ENCODE measurements at regions not wholly inside any gene's neighbourhood (a gene's known extent, or its start where the extent isn't known, plus 50 kb on each side); places are given as distances from the start of the nearest gene placed in this dataset.

DNA sequence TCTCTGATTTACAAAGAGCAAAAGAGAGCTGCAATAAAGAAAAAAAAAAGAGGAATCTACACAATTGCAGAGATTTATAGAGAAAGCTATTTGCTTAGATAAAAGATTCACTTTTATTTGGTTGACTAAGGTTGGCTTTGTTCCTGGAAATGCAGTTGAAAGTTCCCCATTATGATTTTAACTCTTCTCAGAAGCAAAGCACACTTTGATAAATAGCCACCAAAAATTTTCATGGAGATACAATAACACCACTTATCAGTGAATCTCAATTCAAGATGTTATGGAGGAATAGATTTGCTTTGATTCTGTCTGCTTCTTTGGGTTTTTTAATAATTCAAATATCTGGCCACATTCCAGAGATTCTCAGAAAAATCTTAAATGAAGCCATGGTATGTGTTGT is 88.5 kb upstream of the ANO3 start:
- TF ChIP-seq, protein P1, sequence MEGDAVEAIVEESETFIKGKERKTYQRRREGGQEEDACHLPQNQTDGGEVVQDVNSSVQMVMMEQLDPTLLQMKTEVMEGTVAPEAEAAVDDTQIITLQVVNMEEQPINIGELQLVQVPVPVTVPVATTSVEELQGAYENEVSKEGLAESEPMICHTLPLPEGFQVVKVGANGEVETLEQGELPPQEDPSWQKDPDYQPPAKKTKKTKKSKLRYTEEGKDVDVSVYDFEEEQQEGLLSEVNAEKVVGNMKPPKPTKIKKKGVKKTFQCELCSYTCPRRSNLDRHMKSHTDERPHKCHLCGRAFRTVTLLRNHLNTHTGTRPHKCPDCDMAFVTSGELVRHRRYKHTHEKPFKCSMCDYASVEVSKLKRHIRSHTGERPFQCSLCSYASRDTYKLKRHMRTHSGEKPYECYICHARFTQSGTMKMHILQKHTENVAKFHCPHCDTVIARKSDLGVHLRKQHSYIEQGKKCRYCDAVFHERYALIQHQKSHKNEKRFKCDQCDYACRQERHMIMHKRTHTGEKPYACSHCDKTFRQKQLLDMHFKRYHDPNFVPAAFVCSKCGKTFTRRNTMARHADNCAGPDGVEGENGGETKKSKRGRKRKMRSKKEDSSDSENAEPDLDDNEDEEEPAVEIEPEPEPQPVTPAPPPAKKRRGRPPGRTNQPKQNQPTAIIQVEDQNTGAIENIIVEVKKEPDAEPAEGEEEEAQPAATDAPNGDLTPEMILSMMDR (IDR thresholded peaks at IDR 0.05): no peak

DNA sequence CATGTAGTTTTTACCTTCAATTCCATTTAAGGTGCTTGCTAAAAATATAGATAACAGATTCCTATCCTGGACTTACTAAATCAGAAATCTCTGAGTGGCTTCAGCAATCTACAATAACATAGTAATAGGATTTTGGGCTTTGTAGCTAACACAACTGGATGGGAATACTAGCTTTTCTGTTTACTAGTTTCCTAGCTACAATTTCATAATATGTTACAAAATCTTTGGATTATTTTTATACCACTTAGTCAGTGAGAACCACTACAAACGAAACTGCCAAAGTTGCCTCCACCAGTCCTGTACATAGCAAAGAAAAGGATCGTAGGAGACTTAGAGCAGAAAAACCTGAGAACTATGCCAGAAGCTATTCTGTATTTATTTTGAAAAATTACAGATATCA is 87.7 kb upstream of the ANO3 start:
- TF ChIP-seq, protein P1 (IDR thresholded peaks at IDR 0.05): no peak

DNA sequence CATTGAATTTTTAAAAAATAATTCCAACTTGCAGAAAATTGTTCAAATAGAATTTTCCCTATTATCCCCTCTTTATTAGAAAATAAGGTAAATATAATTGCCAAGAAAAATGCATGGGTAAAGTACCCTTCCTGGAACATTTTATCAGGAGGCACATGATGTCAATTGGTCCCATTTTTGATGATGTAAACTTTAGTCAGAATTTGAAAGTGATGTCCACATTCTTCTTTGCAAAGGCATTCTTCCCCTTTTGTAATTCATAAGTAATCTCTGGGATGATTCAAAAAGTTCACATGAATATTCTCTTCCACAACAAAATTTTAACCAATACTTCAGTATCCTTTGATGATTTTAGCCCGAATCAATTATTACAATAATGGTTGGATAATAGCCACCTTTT is 86.9 kb upstream of the ANO3 start:
- TF ChIP-seq, protein P1 (IDR thresholded peaks at IDR 0.05): no peak

DNA sequence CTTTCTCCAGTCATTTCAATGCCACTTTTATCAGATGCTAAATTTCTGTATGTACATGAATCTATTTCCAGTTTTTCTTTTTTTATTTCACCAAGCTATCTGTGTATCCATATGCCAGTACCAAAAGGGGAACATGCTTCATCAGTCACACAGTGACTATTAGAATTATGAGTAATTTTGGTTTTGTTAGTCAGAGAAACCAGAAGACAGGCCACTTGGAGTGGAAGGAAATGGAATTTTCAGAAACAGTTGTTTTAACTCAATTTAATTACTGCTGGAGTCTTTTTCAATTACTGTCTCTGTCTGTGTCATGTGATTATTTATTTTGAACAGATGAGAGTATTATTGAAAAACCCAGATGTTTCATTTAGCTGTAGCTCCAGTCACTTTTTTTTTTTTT is 84.6 kb upstream of the ANO3 start:
- TF ChIP-seq, protein P1 (IDR thresholded peaks at IDR 0.05): no peak

DNA sequence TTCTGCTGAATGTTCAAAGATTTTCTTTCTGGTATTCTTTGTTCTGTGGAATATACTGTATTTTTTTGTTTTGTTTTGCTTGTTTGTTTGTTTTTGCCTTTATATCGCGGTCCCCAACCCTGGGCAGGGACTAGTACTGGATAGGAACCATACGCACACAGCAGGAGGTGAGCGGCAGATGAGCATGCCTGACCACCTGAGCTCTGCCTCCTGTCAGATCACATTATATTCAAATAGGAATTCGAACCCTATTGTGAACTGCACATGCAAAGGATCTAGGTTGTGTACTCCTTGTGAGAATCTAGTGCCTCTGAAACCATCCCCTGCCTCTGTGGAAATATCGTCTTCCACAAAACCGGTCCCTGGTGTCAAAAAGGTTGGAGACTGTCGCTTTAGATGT is 83.3 kb upstream of the ANO3 start:
- TF ChIP-seq, protein P1 (IDR thresholded peaks at IDR 0.05): no peak

DNA sequence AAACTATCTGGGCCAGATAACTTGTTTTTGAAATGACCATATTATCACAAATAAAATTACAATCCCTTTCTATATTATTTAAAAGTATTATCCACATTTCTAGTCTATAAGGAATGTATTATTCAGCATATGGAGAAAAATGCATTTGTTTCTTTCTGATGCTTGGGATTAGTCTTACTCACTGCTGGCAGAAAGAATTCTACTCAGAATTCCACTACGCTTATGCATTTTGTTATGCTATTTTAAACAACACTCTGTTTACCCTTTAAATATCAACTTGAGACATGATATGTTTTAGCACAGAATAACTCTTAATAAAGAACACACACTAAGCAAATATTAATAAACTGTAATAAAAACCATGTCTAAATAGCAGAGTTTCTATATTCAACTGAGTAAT is 77.6 kb upstream of the ANO3 start:
- TF ChIP-seq, protein P1 (IDR thresholded peaks at IDR 0.05): no peak

DNA sequence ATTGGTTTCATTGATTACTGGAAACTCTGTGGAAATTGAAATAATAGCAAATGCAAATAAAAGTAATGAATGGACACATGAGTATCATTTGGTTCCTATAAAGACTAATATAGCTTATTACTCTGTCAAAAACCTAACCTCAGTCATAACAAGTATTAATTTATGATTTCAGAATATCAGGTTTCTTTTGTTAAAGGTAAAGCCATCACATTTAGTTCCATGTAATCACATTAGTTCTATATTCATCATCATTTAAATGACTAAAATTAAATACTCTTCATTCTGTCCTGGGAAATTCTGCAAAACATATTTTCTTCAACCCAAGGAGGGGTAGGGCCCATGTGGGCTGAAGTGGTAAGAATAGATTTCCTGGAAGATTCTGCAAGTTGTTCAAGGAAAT is 68.2 kb upstream of the ANO3 start:
- TF ChIP-seq, protein P1 (IDR thresholded peaks at IDR 0.05): no peak

DNA sequence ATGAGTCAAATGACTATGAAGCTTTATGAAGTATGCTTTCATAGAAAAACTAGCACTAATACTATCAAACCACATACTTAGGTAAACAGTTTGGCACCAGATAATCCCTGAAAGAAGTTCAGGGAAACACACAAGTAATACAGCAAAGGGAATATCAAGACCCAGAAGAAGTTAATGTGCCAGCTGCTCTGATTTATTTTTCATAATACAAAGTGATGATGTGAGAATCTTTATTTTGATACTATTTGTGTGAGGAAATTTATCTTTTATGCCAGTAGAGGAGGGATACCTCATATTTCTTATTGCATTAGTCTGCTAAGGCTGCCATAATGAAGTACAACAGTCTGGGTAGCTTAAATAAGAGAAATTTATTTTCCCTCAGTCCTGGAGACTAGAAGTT is 67.7 kb upstream of the ANO3 start:
- TF ChIP-seq, protein P1 (IDR thresholded peaks at IDR 0.05): no peak
